Adipocyte (in vitro differentiated cells): ENCODE measurements at regions not wholly inside any gene's neighbourhood (a gene's known extent, or its start where the extent isn't known, plus 50 kb on each side); places are given as distances from the start of the nearest gene placed in this dataset.

ENCODE experiments used
- DNase-seq: peaks from one replicate; pipeline ENCODE4 v3.0.0-alpha.2; 2015; ENCODE audit warnings: low read depth
- H3K27me3 ChIP-seq: replicated peaks from 2 replicates; pipeline ENCODE4 v1.7.0; 2013; ENCODE audit warnings: mild to moderate bottlenecking, low read length, moderate library complexity; ENCODE audit not compliant: control insufficient read depth, insufficient read depth
- H3K36me3 ChIP-seq: 2 replicates; pipeline ENCODE4 v1.7.0; 2013; ENCODE audit warnings: low read length, mild to moderate bottlenecking, moderate library complexity; ENCODE audit not compliant: control insufficient read depth, insufficient read depth, severe bottlenecking
- H3K4me1 ChIP-seq: 2 replicates; pipeline ENCODE4 v1.7.0; 2013; ENCODE audit warnings: mild to moderate bottlenecking, low read length, moderate library complexity; ENCODE audit not compliant: control insufficient read depth, insufficient read depth
- H3K4me3 ChIP-seq: 2 replicates; pipeline ENCODE4 v1.7.0; 2013; ENCODE audit warnings: mild to moderate bottlenecking, low read length, moderate library complexity
- H3K9ac ChIP-seq: 2 replicates; pipeline ENCODE4 v1.7.0; 2013; ENCODE audit warnings: mild to moderate bottlenecking, low read length, moderate library complexity
- H3K9me3 ChIP-seq: 2 replicates; pipeline ENCODE4 v1.7.0; 2013; ENCODE audit warnings: mild to moderate bottlenecking, low read length, moderate library complexity; ENCODE audit not compliant: control insufficient read depth

DNA sequence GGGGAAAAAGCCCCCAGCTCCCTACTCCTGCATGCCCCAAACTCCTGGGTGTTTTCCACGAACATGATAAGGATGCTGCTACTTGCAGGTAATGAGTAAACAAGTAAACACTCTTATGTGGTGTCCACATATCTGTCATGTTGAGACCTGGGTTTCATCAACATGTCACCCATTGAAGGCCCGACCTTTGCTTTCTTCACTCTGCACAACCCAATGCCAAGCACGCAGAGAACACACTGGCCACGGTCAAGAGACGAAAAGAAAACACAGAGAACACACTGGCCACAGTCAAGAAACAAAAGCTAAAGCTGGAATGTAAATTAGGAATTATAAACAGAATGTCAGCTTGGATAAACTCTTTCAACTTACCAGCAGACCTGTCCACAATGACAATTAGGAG, 143.1 kb downstream of the TTC32 start:
- Histone ChIP-seq H3K9ac (no peak overlapping the region), H3K4me1 (no peaks in the 10 kb centered on the region), H3K36me3 (no peaks in the 10 kb centered on the region), H3K9me3 (no peaks in the 10 kb centered on the region), H3K4me3 (no peak overlapping the region), H3K27me3 (no peaks in the 10 kb centered on the region)
- no peak for DNase-seq

DNA sequence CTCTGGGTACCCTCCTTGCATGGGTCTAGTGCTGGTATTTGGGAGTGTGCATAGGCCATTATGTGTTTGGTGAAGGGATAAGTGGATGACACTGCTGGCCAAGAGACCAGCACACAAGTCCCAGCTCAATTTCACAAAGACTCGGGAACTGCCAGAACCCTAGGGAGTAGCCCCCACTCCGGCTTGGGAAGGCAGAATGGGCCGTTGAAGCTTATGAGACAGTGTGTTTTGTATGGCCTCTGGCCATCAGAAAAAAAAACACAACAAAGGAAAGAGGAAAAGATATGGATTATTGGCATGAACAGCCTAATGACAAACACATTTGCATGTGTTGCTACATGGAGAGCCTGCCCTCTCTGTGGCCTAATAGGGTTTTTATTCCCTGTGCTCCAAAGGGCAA, 144.2 kb downstream of the TTC32 start:
- Histone ChIP-seq H3K4me3 (no peak overlapping the region), H3K36me3 (no peaks in the 10 kb centered on the region), H3K9ac (no peak overlapping the region), H3K9me3 (no peaks in the 10 kb centered on the region), H3K4me1 (no peaks in the 10 kb centered on the region), H3K27me3 (no peaks in the 10 kb centered on the region)
- DNase-seq: no peak

GRCh38 chr2:19754907-19755306, 146.9 kb downstream of the TTC32 start:
- no peaks in the 10 kb centered on the region for H3K9me3 ChIP-seq
- no peaks in the 10 kb centered on the region for H3K4me1 ChIP-seq
- peaks cover 11% of the 10 kb centered on the region for H3K27me3 ChIP-seq
- no peaks in the 10 kb centered on the region for H3K36me3 ChIP-seq
- H3K9ac ChIP-seq: no peak overlapping the region
- no peak overlapping the region for H3K4me3 ChIP-seq
- DNase-seq: no peak

GRCh38 chr2:19753818-19754217, 148.0 kb downstream of the TTC32 start:
- DNase-seq: no peak
- Histone ChIP-seq H3K9me3 (no peaks in the 10 kb centered on the region), H3K36me3 (no peaks in the 10 kb centered on the region), H3K27me3 (peaks cover 11% of the 10 kb centered on the region), H3K9ac (no peak overlapping the region), H3K4me1 (no peaks in the 10 kb centered on the region), H3K4me3 (no peak overlapping the region)

- Histone ChIP-seq H3K9ac (no peak overlapping the region), H3K4me3 (no peak overlapping the region), H3K9me3 (no peaks in the 10 kb centered on the region), H3K36me3 (no peaks in the 10 kb centered on the region), H3K4me1 (no peaks in the 10 kb centered on the region), H3K27me3 (peaks cover 11% of the 10 kb centered on the region)
- no peak for DNase-seq
Measured at GRCh38 chr2:19753314-19753713, 148.5 kb downstream of the TTC32 start.

DNA sequence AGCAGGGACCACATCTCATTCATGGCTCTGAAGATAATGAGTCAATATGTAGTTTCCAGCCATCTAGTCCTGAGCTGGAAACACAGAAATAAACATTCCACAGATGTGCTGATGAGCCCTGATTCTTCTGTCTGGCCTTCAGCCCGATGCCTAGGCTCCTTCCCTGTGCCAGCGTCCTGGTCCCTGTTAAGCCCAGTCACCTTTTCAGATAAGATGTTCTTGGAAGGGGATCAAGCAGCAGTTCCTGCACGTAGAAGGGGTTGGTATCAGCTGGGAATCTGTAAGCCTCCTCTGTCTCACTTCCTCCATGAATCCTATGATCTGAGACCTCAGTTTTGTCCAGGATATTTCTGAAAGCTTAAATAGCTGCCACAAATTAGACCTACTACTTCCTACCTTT, 149.3 kb downstream of the TTC32 start:
- H3K4me1 ChIP-seq: peaks cover under 1% of the 10 kb centered on the region
- peaks cover 11% of the 10 kb centered on the region for H3K27me3 ChIP-seq
- no peak for DNase-seq
- H3K36me3 ChIP-seq: no peaks in the 10 kb centered on the region
- H3K4me3 ChIP-seq: no peak overlapping the region
- no peaks in the 10 kb centered on the region for H3K9me3 ChIP-seq
- no peak overlapping the region for H3K9ac ChIP-seq

GRCh38 chr2:19751631-19752030, 150.2 kb downstream of the TTC32 start:
- DNase-seq: no peak
- peaks cover 7% of the 10 kb centered on the region for H3K4me1 ChIP-seq
- no peak overlapping the region for H3K9ac ChIP-seq
- H3K9me3 ChIP-seq: no peaks in the 10 kb centered on the region
- no peak overlapping the region for H3K4me3 ChIP-seq
- H3K36me3 ChIP-seq: no peaks in the 10 kb centered on the region
- peaks cover 11% of the 10 kb centered on the region for H3K27me3 ChIP-seq

GRCh38 chr2:19750136-19750535, 151.6 kb downstream of the TTC32 start:
- Histone ChIP-seq H3K27me3 (peaks cover 11% of the 10 kb centered on the region), H3K9ac (no peak overlapping the region), H3K4me1 (peaks cover 7% of the 10 kb centered on the region), H3K4me3 (no peak overlapping the region), H3K36me3 (no peaks in the 10 kb centered on the region), H3K9me3 (no peaks in the 10 kb centered on the region)
- DNase-seq: no peak

DNA sequence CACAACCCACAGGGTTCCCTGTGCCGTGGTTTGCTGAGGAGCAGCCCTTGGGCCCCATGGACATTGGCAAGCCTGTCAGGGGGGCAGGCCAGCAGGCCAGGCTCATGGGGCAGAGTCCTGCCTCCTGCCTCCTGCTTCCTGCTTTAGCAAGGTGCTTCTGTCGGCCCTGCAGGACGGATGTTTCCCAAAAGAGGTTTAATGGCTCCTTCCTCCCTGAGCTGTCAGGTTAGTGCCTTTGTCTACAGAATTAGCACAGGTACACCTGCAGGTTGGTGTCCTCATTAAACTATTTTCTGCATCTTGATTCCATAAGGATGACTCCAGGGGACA, 152.3 kb downstream of the TTC32 start:
- no peaks in the 10 kb centered on the region for H3K9me3 ChIP-seq
- DNase-seq: no peak
- H3K9ac ChIP-seq: no peak overlapping the region
- H3K36me3 ChIP-seq: no peaks in the 10 kb centered on the region
- H3K4me1 ChIP-seq: peaks cover 7% of the 10 kb centered on the region
- peaks cover 11% of the 10 kb centered on the region for H3K27me3 ChIP-seq
- no peak overlapping the region for H3K4me3 ChIP-seq

DNA sequence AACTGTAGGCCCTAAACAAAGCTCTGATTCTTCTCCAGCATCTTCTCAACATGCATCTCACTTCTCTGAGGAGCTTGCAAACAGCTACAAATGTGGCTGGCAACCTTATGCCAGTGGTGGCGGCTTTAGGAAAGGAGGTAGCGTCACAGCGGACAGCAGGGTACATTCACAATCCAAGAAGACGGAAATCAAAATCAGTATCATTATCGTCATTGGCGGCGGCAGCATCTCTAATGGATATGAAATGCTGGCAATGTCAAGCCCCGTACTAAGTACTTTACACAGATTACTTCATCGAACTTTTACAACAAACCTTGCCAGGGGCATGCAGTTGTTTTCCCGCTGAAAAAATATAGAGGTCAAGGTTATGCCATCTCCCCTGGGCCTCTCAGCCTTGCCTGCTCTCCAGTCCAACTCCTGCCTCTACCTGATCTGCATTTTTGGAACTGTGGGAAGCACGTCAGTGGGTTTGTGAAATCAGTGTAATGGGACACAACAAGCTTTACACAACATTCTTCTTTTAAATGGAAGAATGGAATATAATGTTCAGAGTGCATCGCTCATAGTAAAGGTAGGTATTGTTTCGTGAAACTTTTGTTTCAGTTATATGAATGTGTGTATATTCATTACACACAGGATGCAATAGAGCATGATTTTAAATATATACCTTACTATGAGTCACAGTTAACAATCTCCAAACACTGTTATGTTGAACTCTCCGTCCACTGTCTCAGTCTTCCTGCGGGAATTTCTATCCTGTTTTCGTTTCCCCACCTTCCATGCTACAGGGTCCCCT, 152.9 kb downstream of the TTC32 start:
- Histone ChIP-seq H3K9me3 (no peaks in the 10 kb centered on the region), H3K36me3 (no peaks in the 10 kb centered on the region), H3K27me3 (peaks cover 11% of the 10 kb centered on the region), H3K4me3 (no peak overlapping the region), H3K9ac (no peak overlapping the region), H3K4me1 (peaks cover 7% of the 10 kb centered on the region)
- DNase-seq: no peak

- H3K4me3 ChIP-seq: no peak overlapping the region
- H3K9ac ChIP-seq: no peak overlapping the region
- no peaks in the 10 kb centered on the region for H3K9me3 ChIP-seq
- no peaks in the 10 kb centered on the region for H3K36me3 ChIP-seq
- H3K27me3 ChIP-seq: peaks cover 11% of the 10 kb centered on the region
- no peak for DNase-seq
- H3K4me1 ChIP-seq: peaks cover 7% of the 10 kb centered on the region
Measured at GRCh38 chr2:19748073-19748375, 153.8 kb downstream of the TTC32 start.
